Fibroblast of skin of right biceps (primary cell): ENCODE measurements at regions not wholly inside any gene's neighbourhood (a gene's known extent, or its start where the extent isn't known, plus 50 kb on each side); places are given as distances from the start of the nearest gene placed in this dataset.

Experiments
- DNase-seq: peaks from one replicate; pipeline ENCODE4 v3.0.0-alpha.2; 2013

DNA sequence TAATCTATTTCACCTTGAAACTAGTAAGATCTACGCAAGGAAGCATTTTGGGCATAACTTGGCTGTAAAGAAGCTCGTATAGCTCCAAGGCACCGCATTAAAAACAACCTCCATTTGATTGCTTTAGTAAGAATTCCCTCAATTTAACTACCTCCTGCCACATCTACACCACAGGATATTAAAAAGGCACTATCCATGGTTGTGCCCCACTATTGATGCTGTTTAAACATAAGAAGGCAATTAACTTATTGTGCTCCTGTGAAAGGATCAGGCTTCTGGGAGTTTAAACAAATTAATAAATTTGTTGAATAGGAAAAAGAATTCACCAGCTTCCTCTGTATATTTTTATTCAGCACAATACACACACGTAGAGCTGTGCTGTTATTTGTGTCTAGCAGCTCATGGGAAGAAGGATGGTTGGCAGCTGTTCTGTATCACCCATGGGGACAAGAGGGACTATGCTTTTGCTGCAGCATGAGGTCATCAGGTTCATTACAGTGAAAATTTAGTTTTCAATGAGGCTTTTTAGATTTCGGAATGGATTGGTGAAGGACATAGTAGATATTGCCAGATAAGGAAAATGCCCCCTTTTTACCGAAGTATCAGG is 513.3 kb downstream of the HAO1 start:
- DNase-seq, result no peak

DNA sequence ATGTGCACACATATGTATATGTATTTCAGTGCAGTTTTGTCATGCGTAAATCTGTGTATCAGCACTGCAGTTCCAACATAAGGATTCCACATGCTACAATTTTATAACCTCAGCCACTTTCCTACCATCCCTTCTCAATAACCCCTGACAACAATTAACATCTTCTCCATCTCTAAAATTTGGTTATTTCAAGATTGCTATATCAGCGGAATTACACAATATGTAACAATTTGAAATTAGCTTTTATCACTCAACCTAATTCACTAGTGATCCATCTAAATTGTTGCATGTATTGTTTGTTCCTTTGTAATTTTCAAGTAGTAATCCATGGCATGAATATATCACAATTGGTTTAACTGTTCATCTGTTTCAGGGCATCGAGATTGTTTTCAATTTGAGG is 511.3 kb downstream of the HAO1 start:
- no peak for DNase-seq

DNA sequence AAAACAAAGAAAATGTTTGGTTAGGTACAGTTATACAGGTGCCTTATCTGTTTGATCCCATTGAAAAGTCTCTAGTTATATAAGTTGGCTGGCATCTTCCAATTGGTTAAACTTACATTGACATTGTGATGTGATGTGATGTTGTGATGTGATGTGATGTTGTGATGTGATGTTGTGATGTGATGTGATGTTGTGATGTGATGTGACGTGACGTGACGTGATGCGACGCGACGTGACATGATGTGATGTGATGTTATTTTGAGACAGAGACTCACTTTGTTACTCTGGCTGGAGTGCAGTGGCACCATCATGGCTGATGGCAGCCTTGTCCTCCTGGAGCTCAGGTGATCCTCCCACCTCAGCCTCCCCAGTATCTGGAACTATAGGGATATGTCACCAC is 507.6 kb downstream of the HAO1 start:
- no peak for DNase-seq

DNA sequence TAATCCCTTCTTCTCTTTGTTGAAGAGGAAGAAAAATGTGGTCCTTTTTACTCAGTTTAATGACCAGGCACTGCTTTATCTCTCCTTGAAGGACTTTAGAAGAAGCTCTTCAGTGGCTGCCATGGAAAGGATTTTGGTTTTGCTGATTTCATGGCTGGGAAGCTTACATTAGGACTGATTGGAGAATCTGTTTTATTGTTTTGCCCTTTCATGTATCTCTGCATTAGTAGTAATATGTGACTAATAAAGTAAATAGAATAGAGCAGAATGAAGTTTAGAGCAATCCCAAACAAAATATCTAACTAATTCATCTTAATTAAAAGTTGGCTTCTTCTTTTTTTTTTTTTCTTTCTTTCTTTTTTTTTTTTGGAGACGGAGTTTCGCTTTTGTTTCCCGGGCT is 502.9 kb downstream of the HAO1 start:
- no peak for DNase-seq

DNA sequence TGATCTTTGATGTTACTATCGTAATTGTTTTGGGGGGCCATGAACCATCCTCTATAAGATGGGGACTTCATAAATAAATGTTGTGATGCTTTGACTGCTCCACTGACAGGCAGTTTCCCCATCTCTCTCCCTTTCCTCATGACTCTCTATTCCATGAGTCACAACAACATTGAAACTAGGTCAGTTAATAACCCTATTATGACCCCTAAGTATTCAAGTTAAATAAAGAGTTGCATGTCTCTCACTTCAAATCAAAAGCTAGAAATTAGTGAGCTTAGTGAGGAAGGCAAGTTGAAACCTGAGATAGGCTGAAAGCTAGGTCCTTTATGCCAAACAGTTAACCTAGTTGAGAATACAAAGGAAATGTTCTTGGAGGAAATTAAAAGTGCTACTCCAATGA is 491.0 kb downstream of the HAO1 start:
- no peak for DNase-seq

DNA sequence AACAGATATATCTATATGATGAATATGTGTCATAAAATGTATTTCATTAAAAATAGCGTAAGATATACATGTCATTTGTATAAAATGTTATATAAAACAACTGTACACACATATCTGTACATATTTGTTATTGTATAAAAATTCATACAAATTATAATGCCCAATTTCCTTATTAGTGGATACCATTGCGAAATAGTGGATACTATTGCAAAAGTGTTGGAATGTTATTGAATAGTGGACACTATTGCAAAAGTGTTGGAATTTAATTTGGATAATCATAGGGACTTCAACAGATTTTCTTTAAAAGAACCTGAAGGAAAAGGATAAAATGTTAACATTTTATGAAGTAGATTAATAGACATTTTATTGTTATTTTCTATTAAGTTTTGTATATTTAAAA is 487.4 kb downstream of the HAO1 start:
- no peak for DNase-seq

DNA sequence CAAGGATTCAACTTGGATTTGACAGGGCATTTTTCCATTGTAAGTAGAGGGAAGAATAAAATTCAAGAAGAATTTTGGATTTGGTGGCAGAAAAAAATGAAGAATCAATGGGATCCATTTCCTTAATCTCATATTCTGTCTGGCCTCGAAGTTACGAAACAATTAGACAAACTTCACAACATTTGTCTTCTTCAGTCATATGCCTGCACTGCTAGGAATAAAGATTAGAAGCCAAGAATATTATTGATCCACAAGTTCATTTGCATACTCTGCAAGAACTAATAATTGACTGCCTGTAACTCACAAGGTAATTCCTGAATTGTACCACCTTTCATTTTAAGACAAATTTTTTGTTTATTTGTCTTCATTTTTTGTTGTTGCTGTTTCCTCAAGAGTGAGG is 486.2 kb downstream of the HAO1 start:
- no peak for DNase-seq

DNA sequence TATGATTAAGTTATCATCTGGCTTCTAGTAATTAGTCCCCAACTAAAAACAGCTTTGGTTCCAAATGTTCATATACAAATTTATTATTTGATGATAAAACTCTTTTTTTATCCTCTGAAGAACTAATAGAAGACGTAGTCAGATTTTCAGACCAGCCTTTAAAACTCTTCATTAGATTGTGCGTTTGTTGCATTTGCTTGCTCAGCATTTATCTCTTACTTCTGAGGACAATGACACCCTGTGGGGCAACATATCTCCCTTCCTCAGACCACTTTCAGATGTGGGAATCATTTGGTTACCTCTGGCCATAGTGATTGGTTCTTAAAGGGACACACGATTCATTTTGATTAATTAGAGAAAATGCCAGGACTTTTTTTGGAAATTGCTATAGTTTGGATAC is 481.8 kb downstream of the HAO1 start:
- no peak for DNase-seq

DNA sequence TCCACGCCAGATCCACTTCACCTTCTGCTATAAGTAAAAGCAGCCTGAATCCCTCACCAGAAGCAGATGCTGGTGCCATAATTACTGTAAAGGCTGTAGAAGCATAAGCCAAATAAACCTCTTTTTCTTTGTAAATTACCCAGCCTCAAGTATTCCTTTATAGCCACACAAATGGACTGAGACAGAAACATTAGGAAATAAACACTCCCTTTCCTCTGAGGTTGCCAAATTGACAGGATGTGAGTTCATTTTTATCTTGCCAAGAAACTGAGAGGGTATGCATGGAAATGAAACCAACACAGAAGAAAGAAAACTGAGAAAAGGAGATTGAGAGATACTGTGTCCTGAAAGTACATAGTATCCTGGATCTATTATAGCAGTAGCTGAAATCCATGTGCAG is 481.2 kb downstream of the HAO1 start:
- DNase-seq, result peak; percentile 9

DNA sequence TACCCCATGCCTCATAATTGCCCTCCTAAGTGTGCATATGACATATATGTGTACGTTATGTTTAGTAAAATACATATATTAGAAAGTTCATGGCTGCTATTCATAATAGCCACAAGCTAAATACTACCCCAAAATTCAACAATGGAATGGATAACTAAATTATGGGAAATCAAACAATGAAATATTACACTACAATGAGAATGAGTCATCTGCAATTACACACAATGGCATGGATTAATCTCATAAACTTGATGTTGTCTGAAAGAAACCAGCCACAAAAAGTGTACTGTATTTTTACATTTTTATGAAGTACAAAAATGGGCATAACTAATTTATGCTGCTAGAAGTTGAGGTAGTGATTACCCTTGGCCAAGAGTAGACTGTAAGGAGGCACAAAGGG is 477.0 kb downstream of the HAO1 start:
- no peak for DNase-seq

DNA sequence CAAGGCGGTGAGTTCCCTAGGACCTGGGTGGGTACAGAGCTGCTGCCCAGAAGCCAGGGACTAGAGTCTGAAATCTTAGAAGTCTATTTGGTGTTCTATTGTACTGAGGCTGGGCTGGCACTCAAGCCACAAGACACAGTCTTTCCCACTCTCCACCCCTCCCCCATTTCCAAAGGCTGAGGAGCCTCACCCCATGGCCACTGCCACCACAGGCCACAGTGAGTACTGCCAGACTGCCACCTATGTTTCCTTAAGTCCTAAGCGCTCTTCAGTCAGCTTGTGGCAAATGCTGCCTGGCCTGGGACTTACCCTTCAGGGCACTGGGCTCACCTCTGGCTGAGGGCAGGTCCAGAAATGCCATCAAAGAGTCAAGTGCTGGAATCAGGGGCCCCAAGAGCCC is 469.3 kb downstream of the HAO1 start:
- no peak for DNase-seq

DNA sequence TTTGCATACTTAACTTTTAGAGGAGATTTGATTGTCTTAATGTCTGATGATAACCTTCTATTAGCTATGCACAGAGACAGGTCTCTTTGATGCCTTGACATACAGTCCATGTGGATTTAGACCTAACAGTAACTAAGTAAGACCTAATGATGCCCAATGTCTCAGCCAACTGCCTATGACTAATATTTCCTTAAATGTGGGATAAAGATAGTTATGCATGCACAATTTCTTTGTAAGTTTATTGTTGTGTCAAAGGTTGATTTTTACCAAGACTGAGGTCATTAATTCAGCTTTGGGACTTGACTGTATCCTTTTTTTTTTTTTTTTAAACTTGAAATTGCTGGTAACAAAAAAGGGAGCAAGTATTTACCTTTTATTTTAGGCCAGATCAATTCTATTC is 450.0 kb downstream of the HAO1 start:
- no peak for DNase-seq

DNA sequence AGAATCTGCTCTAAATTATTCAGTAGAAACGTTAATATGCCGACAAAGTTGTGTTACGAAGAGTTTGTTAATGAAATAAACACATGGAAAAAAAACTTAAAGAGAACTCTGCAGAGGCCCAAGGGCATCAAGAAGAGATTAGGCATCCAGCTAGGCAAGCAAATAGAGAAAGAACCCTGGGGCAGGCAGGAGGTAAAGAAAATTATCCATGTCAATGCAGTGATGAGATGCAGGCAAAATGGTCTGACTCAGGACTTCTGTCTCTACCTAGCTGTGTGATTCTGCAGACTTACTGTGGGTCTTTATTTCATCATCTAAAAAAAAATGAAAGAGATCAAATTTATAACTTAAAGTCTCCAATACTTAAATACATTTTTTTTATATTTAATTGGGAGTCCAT is 448.0 kb downstream of the HAO1 start:
- no peak for DNase-seq

DNA sequence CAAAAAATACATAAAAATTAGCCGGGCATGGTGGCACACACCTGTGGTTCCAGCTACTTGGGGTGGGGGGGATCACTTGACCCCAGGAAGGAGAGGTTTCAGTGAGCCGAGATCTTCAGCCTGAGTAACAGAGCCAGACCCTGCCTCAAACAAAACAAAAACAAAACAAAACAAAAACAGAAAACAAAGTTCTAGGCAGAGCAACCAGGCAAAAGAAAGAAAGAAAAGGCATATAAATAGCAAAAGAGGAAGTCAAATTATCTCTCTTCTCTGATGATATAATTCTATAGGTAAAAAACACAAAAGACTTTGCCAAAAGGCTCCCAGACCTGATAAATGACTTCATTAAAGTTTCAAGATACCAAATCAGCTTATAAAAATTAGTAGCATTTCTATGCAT is 446.9 kb downstream of the HAO1 start:
- no peak for DNase-seq

DNA sequence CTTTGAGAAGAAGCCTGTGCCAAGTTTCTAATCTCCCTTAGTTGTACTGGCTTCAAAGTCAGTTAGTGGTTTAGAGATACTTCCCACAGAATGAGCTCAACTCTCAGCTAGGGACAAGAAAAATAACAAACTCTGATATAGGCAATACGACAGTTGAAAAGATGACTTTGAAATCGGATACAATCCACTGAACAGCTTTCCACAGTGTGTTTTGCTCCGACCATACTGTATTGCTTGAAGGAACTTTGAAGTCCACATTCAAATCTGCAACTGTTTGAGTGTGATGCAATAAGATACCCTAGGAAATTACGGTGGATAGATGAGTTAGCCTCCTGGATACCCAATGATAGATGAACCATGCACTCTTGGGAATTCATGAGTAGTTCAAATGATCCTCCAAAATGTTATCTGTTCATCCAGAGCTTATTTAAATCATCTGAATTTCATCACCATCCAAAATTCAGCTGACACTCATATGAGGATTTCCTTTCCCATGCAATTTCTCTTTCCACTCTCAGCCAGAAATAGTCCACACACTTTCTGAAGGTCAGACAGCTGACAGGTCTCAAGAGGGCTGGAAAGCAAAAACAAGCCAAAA is 443.8 kb downstream of the HAO1 start:
- DNase-seq, result peak; percentile 71

DNA sequence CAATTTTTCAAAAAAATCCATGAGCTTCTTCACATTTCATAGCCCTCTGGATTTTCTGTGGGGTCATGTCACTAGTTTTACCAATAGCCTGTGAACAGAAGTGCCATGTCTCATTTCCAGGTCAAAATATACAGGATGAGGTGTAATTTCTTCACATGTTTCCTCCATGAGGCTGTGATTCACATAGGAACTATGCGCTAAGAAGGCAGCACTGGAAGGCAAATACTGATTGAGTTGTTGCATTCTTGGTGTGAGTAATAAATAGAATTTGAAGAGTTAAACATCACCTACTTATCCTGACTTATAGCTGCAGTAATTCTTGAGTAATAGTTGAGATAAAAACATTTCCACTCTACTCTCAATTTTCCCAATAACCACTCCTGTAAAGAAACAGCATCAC is 442.3 kb downstream of the HAO1 start:
- DNase-seq, result peak; percentile 91

DNA sequence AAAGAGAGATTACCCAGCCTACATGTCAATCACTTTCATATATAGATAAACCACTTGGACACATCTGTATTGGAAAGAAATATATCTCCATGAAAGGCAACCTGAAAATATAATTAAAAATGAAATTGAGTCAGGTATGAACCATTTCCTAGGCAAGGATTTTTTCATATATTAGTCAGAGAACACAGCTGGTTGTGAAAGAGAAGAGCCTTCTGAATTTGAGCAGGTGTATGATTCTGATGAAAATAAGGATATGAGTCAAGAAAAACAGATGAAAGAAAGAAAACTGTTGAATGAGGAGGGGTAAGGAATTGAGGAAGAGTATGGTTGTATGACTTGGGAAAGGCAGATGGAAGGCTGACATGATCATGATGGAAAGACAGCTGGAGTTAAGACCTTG is 441.1 kb downstream of the HAO1 start:
- no peak for DNase-seq

DNA sequence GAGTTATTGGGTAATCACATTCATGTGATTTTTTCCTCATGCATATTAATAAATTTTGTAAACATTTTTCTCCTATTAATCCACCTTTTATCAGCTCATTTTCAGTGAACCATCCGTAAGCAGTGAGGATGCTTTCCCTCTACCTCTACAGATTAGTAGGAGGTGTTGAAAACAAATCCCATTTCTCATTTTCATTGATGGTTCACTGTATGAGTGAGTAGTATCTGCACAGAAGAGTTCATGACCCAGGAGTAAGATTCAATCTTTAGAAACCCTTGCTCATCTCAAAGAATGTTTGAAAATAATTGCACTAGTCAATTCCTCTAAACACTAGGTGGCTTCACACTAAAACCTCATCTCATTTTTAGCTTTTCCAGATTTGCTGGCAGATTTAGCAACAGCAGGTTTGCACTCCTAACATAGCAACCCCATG is 440.0 kb downstream of the HAO1 start:
- peak; percentile 63 for DNase-seq

DNA sequence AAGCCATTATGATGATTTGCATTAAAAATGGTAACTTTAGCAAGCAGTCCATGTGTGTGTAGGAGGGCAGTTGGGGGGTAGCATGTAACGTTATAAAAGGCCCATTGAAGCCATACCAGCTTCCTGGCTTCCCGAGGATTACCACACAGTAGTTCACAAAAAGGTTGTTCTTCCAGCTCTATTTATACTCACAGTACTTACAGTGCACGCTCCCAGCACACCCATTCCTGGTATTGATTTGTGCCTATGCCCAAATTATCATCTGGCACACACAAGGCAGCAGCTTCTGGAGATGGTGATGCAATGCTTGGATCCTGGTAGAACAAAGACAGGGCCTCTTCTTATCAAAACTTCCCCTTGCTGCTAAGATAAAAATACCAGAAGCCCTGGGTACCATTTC is 436.8 kb downstream of the HAO1 start:
- DNase-seq, result no peak

DNA sequence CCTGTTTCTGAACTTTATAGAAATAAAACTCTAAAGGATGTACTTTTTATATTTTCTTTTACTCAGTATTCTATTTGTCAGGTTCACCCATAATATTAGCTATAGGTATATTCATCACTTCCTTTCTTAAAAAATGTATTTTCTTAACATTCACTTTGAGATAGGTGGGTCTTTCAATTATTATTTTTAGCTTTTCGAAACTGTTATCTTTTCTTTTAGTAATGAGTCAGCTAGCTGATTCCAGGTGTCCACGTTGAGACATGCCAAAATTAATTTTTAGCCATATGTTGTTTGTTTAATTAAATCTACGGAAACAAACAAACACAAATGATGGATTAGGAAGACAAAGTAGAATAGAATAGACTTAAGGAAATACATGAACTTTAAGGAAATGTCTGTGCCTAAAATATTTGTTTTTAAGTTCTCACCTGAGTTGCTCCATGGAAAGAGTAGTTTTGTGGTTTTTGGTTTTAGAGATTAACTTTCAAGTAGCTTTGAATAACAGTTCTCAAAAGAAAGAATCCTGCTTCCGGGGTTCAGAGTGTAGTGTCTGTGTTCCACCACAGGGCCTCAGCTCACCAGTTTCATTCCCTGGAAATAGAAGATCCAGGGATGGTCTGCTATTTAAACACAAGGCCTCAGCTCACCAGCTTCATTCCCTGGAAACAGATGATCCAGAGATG is 435.0 kb downstream of the HAO1 start:
- no peak for DNase-seq

DNA sequence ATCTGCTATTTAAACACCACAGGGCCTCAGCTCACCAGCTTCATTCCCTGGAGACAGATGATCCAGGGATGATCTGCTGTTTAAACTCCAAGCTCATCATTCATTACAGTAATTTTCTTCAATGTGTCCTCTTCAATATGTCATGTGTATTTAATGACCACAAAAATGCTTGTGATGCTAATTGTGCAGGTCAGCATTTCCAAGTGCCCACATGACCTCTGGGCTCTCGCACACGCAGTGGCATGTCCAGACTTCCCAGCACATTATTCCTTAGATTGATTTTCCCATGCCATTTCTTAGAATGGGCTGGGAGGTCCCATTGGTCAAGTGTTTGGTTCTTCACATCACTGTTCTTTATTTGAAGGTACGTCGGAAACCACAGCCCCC is 434.4 kb downstream of the HAO1 start:
- no peak for DNase-seq

DNA sequence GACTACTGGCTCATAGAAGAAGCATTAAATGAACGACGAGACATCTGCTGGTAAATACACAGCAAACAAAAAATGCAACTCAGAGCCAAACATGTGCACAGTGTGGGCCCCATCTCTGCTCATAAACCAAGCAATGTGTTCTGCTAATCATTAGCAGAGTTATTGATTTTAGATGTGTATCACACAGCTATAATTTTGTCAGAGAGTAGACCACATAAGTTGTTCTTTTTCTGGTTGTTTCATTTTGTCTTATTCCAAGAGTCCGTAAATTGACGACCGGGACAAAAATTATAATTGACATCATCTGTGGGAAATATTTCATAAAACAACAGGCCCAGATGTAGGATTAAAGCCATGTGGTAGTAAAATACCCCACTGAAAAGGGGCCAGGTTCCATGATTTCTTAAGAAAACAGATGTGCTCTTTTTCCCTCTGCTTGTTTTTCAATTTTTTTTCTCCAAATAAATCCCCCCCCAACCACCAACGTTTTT is 423.6 kb downstream of the HAO1 start:
- peak; percentile 44 for DNase-seq

DNA sequence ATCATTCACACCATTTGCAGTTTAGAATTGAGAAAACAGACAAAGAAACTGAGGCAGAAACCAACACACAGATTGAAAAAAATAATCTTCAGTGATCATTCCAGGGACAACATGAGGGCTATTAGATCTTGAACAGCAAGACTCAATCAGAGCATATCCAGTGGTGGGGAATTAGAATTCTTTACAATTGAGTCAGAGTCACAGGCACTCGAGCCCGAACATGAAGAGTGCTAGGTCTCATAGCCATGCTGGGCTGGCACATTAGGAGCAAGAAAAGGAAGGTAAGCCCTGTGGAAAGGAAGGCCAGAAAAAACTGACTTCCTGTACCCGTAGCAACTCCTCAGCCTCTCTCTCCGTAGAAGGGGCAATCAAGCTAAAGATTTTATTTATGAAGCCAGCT is 419.9 kb downstream of the HAO1 start:
- no peak for DNase-seq

DNA sequence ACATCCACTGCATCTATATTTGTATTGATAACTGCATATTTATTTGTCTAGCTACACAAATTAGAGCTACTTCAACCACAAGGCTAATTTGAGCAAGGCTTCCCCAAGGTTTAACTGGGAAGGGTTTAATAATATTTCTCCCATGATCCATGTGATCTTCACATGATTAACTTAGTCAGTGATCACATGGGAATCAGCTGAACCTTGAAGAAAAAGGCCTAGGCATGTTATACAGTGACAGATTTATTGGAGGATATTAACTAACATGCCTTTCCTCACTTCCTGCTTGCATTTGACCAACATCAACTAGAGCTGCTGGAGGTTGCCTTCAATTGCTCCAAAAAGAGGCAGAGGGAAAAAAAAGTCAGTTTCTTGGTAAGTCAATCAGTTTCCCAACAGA is 417.0 kb downstream of the HAO1 start:
- no peak for DNase-seq

DNA sequence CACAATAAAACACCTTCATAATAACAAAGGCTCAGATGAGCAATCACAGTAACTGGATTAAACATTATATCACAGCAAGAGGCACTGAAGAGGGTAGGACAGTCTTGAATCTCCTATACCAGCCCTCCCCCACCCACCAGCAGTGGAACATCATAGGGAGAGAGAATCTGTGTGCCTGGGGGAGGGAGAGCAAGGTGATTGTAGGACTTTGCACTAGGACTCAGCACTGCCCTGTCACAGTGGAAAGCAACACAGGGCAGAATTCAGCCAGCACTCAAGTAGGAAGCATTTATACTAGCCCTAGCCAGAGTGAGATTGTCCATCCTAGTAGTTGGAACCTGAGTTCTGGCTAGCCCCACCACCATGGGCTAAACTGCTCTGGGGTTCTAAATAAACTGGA is 400.2 kb downstream of the HAO1 start:
- no peak for DNase-seq
